Glomerular visceral epithelial cell (primary cell): ENCODE measurements at regions not wholly inside any gene's neighbourhood (a gene's known extent, or its start where the extent isn't known, plus 50 kb on each side); places are given as distances from the start of the nearest gene placed in this dataset.
"Not testable (repeated sequence)": the region's sequence is repeated elsewhere in the genome, so short reads cannot be mapped to it uniquely, and the experiment has no call there.

Experiments
- DNase-seq: peaks from one replicate; pipeline ENCODE4 v3.0.0-alpha.2; 2016; ENCODE audit errors: extremely low spot score

DNA sequence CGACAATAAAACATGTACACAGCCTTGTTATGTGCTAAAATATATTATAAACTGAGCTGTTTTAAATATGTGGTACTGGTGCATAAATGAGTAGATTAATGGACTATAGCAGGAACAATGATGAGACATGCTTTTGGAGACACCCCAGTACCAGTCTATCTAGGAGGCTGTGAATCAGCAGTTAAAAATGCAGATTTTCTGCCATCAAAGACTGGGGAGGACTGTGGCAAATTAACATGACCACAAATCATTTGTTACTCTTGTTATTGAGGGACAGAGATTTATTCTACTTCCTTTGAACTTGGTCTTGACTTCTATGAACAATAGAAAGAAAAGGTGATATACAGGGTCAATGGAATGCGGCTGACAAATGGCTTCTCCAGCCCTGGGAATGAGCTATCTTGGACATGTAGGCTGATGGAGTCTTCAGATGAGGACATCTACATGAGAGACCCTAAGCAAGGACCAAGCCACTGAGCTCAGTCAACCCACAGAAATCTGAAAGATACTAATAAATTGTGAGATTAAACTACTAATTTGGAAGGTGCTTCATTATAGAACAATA is 551.7 kb upstream of the GJE1 start:
- DNase-seq = peak; percentile 19

- no peak for DNase-seq
Observed at GRCh38 chr6:141580131-141580530, 552.6 kb upstream of the GJE1 start.

DNA sequence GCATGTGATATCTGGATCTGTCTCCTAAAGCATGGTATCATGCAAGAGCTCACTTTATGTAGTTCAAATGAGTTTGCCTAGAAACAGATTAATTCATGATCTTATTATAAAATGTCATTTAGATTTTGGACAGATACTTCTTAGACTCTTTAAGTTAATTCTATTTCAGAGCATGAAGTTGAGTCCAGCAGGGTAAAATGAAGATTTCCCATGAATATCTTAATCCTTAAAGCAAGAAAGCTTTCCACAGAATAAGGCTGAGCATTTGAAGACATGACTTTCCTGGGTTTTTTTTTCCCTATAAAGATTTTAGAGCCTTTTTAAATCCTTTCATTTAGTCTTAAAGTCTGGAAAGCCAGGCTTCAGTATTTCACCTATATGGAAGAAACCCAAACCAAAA is 556.0 kb upstream of the GJE1 start:
- no peak for DNase-seq

- peak; percentile 80 for DNase-seq
Observed at GRCh38 chr6:141562851-141563763, 569.6 kb upstream of the GJE1 start.

DNA sequence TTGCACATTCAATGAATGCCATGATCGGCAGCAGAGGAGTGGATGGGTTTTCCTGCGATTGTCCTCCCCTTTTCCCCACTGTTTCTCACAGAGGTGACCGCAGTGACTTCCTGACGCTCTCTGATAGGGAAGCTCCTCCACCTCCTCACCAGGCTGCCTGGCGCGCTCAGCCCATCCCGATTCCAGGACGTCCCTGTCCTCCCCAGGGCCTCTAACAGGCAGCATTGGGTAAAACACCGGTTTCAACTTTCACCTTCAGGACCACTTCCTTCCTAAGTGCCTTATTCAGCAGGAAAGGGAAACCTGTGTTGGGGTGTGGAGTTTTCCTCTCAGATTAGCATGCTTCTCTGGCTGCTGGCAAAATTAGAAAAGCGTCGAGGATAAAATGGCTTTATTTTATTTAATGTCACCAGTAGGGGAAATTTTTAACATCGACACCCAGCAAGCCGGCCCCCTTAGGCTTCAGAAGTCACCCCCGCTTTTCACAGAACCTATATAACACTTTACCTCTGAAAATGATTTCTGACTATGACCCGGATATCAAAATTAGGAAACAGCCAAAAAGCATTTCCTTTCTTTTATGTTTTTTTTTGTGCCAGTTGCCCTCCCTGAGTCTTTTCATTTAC is 570.4 kb upstream of the GJE1 start:
- no peak for DNase-seq

DNA sequence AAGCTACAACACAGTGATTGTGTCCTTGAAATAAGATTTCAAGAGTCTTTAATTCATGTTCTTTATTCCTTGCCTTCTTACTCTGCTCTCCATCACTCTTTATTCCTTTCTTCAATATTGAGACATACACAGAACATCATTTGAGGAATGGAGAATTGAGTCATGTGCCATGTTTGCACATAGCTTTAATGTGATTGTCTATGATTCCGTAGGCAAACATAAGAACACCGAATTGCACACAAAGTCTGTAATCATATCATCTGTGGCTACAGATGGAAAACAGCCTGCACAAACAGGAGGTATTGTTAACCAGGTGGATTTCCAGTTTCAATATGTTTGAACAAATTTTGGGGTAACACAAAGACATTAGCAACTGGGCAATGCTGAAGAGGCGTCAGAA is 571.6 kb upstream of the GJE1 start:
- DNase-seq = no peak

- DNase-seq = peak; percentile 75
Observed at GRCh38 chr6:141552463-141552862, 580.3 kb upstream of the GJE1 start.

- no peak for DNase-seq
Observed at GRCh38 chr6:141552031-141552430, 580.7 kb upstream of the GJE1 start.

DNA sequence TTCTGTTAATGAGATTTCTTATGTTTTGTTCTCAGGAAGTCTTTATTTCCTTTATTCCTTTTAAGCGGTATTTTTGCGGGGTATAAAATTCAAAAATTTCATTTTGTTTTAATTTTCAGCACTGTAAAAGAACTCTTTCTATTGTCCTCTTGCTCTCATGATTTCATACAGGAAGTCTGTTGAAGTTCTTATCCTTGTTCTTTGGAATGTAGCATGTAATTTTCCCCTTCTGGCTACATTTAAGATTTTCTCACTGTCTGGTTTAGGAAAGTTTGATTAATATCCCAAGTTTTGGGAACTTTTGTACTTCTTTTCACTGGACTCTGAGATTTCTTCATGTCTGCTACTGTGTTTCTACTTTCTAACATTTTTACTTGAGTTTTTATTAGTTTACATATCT is 581.4 kb upstream of the GJE1 start:
- no peak for DNase-seq

GRCh38 chr6:141550471-141550870 is 582.3 kb upstream of the GJE1 start:
- DNase-seq = no peak

- DNase-seq = no peak
Observed at GRCh38 chr6:141548966-141549365, 583.8 kb upstream of the GJE1 start.

DNA sequence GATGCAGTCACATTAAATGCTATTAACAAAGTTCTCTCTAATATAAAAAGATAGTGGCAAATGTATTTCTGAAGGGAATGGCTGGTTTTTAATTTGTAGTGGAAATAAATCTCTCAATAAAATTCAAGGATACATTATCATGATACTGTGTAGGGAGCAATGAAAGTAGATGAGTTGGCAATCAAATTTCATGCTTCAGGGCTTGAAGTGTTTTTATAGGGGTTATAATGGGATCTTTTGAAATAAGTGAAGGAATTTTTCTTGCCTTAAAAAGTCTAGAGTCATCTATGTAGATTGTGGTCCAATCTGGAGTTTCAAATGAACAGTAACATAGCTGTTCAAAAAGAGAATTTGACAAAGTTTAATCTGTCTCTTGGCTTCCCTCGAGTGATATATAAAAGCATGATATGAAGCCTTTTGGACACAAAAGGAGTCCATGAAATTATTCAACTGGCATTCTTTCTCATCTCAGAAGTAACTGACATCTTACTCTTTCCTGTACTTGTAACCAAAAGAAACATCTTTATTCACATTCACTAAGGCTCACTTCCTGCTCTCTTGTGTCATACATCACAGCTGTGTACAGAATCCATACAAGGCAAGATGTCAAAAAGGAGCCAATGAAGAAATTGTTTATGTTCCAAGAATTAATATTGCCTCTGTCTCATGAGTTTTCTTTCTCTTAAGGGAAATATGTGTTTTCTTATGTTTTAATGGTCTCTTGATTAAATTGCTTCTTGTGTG is 591.0 kb upstream of the GJE1 start:
- DNase-seq = no peak

DNA sequence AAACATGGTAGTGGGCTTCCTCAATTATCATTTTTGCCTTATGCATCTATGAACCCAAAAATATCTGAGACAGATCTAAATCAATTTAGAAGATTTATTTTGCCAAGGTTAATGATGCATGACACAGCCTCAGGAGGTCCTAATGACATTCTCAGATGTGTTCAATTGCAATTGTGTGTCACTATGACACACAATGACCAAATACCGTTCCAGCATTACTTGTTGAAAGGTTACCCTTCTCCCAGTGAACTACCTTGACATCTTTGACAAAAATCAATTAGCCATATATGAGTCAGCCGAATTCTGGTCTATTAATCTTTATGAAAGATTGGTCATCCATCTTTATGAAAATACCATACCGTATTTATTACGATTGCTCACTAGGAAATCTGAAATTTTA is 592.5 kb upstream of the GJE1 start:
- DNase-seq = no peak

DNA sequence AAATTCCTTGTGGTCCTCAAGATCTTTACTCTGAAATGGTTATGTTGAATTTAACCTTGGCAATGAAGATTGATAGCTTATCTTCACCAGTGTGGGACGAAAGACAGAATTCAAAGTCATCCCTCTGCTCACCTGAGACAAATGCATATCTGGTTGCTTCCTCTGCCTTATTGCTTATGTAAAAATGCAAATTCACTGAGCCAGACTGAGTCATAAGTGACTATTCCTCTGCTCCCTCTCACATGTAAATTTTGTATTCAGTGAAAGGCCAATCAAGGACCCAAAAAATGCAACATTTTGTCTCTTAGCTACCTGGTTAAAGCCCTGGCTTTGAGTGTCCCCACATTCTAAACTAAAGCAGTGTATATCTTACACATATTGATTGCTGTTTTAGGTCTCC is 593.1 kb upstream of the GJE1 start:
- DNase-seq = no peak

DNA sequence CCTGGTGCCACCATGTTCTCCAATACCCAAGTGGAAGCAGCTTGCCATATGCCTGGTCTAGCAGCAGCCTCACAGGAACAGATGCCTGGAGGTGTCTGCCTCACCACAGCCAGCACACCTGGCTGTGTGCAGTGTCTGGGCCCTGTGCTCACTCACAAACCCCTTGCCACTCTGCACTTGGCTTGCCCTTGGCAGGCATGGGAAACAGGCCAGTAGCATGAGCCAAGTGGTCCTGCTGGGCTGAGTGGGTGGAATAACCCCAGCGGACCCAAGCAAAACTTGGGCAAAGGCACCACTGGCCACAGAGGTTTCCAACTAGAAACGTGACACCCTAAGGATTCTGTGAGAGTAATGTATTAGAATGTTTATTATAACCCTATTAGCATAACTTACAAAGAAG is 600.5 kb upstream of the GJE1 start:
- no peak for DNase-seq

DNA sequence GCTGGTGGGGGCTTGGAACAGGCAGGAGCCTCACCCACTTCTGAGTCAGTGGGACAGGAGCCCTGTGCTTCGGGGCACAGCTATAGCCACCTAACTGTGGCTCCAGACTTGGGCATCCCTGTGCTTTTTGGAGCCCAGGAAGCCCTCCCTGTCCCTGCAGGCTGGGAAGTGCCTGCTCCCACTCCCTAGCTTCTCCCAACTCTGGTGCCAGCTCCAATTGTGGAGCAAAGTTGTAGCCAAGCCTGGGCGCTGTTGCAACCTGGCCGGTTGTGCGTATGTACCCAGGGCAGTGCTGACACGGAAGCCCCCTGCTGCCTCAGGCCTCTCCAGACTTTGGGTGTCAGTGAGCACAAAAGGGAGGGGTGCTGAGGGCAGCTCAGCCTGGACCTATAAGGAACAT is 601.7 kb upstream of the GJE1 start:
- DNase-seq = no peak

- no peak for DNase-seq
Observed at GRCh38 chr6:141528596-141528995, 604.1 kb upstream of the GJE1 start.

GRCh38 chr6:141526985-141527384 is 605.7 kb upstream of the GJE1 start:
- DNase-seq = no peak

DNA sequence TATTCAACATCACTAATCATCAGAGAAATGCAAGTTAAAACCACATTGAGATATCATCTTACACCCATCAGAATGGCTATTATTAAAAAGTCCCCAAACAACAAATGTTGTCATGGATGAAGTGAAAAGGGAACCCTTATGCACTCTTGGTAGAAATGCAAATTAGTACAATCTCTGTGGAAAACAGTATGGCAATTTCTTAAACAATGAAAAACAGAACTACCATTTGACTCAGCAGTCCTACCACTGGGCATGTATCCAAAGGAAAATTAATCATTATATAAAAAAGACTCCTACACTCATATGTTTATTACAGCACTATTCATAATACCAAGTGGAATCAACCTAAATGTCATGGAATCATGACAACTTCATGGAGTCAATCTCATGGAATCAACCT is 611.3 kb upstream of the GJE1 start:
- peak; percentile 2 for DNase-seq

GRCh38 chr6:141513830-141514229 is 618.9 kb upstream of the GJE1 start:
- no peak for DNase-seq

- DNase-seq = no peak
Observed at GRCh38 chr6:141510803-141511202, 621.9 kb upstream of the GJE1 start.

GRCh38 chr6:141506062-141506461 is 626.7 kb upstream of the GJE1 start:
- not testable (repeated sequence) for DNase-seq
